Body of pancreas (tissue), 4 donors: ENCODE measurements at regions not wholly inside any gene's neighbourhood (a gene's known extent, or its start where the extent isn't known, plus 50 kb on each side); places are given as distances from the start of the nearest gene placed in this dataset.

ENCODE experiments used
- ATAC-seq: fragments of 150-250 bp; one replicate; pipeline ENCODE4 v1.9.1; 2016
- DNase-seq, 4 donors: peaks; one replicate each; pipeline ENCODE4 v3.0.0-alpha.2; 2019
- H3K27ac ChIP-seq, 4 donors: fragments of 200-600 bp; sonication (generic); 1 replicate in 3 of 4; 2 replicates in 1 of 4; pipeline versions ENCODE4 v1.5.1 to v1.6.1; 2016 to 2019; ENCODE audit warnings: mild to moderate bottlenecking in 1 of 4, mixed read lengths in 1 of 4, moderate library complexity in 1 of 4
- H3K27me3 ChIP-seq, 2 donors: fragments of 200-600 bp; sonication (generic); one replicate each; pipeline ENCODE4 v1.6.0; 2016; ENCODE audit warnings: mild to moderate bottlenecking in 1 of 2
- H3K36me3 ChIP-seq, 2 donors: fragments of 200-600 bp; sonication (generic); replicated peaks in 1 of 2; 2 replicates each; pipeline ENCODE4 v1.5.1; 2016; ENCODE audit warnings: low read depth in 2 of 2; ENCODE audit not compliant: insufficient read depth in 1 of 2
- H3K4me1 ChIP-seq: fragments of 200-600 bp; sonication (generic); one replicate; pipeline ENCODE4 v1.6.0; 2016
- H3K4me3 ChIP-seq, 2 donors: fragments of 200-600 bp; sonication (generic); 1 replicate in 1 of 2; 2 replicates in 1 of 2; pipeline ENCODE4 v1.5.1; 2016 to 2019
- H3K9me3 ChIP-seq, 3 donors: fragments of 200-600 bp; sonication (generic); 1 replicate in 2 of 3; 2 replicates in 1 of 3; pipeline ENCODE4 v1.5.1; 2016
- CTCF ChIP-seq, 7 experiments: fragments of 450-650 bp in 4 of 7; fragments of 200-600 bp in 3 of 7; sonication (generic) in 3 of 7; IDR thresholded peaks; one replicate each; pipeline ENCODE4 v1.5.1; 2016 to 2019; ENCODE audit warnings: antibody characterized with exemption in 7 of 7
- POLR2A ChIP-seq, 3 donors: fragments of 450-650 bp; IDR thresholded peaks; one replicate each; pipeline ENCODE4 v1.6.1; 2016; ENCODE audit warnings: antibody characterized with exemption in 3 of 3, mild to moderate bottlenecking in 2 of 3
- WGBS, 2 donors: methylation state at CpG; one replicate each; pipeline ENCODE4 v1.1.5; 2017; 5-methylcytosine and 5-hydroxymethylcytosine counted together
- intact Hi-C: fragments of 100-400 bp; cut with DNase I; formaldehyde crosslinking; loops from one replicate; pipeline ENCODE4 v1.15.1; 2023

GRCh38 chr16:73978407-73978784, 318.2 kb upstream of the PSMD7 start:
- no peak for DNase-seq
- WGBS, 2 donors, result 77 to 80% methylated on average over 5 of the region's 5 CpGs
- Histone ChIP-seq H3K36me3 (no peaks in the 10 kb centered on the region), H3K9me3 (no peaks in the 10 kb centered on the region), H3K4me1 (no peaks in the 10 kb centered on the region), H3K27ac (no peak overlapping the region), H3K4me3 (no peak overlapping the region), H3K27me3 (no peaks in the 10 kb centered on the region)
- TF ChIP-seq POLR2A (IDR thresholded peaks at IDR 0.05), result no peak
- no peak for TF ChIP-seq CTCF (IDR thresholded peaks at IDR 0.05)
- ATAC-seq, result no peak
- intact Hi-C loops, result no loop called here

DNA sequence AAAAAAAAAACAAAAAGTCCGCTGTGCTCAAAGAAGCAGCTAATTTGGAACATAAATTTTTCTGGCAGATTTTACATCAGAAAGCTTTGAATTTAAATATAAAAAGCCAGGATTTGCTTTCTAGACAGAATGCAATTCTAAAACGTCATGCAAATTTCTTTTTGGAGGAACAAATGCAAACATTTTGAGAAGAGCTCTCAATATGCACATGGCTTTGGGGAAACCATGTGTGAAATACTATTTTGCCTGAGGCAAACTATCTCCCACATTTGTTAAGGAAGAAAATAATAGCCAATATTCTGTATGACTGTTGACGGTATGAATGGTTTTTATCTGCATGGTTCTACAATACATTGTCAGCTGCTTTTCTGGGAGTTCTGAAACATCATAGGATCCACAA, 320.0 kb upstream of the PSMD7 start:
- no peaks in the 10 kb centered on the region for H3K36me3 ChIP-seq
- no peak for TF ChIP-seq CTCF (IDR thresholded peaks at IDR 0.05)
- no peak for TF ChIP-seq POLR2A (IDR thresholded peaks at IDR 0.05)
- ATAC-seq, result no peak
- H3K27me3 ChIP-seq, result no peaks in the 10 kb centered on the region
- intact Hi-C loops, result no loop called here
- no peaks in the 10 kb centered on the region for H3K9me3 ChIP-seq
- H3K4me3 ChIP-seq, result no peak overlapping the region
- no peaks in the 10 kb centered on the region for H3K4me1 ChIP-seq
- DNase-seq, result no peak
- WGBS, 2 donors, result 55 to 72% methylated on average over 3 of the region's 3 CpGs
- no peak overlapping the region for H3K27ac ChIP-seq

GRCh38 chr16:73973174-73973573, 323.4 kb upstream of the PSMD7 start:
- WGBS, 2 donors, result 56 to 71% methylated on average over 4 of the region's 4 CpGs
- no peak for DNase-seq
- intact Hi-C loops, result no loop called here

DNA sequence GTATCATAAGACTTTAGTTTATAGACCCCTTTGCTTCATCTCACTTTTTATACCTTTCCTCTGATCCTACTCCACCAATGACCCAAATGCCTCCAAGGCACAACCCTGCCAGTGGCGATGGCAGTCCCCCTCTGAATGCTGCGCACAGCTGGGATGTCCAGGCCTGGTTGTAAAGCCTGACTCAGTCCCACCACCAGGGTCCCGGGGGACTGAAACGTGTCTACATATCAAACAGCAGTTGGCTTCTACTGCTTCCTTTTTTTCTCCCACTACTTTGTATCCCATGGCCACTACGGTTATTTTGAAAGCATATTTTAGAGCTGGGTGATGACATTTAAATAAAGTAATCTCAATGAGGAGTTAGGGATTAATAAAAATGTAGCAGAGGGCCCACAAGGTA, 329.8 kb upstream of the PSMD7 start:
- H3K36me3 ChIP-seq, result no peaks in the 10 kb centered on the region
- 63 to 71% methylated on average over 5 of the region's 5 CpGs for WGBS, 2 donors
- no peaks in the 10 kb centered on the region for H3K9me3 ChIP-seq
- intact Hi-C loops, result no loop called here
- DNase-seq (no peak), ATAC-seq (no peak)
- H3K4me3 ChIP-seq, result no peak overlapping the region
- H3K4me1 ChIP-seq, result no peaks in the 10 kb centered on the region
- no peak overlapping the region for H3K27ac ChIP-seq
- no peaks in the 10 kb centered on the region for H3K27me3 ChIP-seq
- TF ChIP-seq CTCF (IDR thresholded peaks at IDR 0.05) (no peak), POLR2A (IDR thresholded peaks at IDR 0.05) (no peak)

More at GRCh38 chr16:73973174-73973573, 323.4 kb upstream of the PSMD7 start:
- no peaks in the 10 kb centered on the region for H3K9me3 ChIP-seq
- no peak for TF ChIP-seq POLR2A (IDR thresholded peaks at IDR 0.05)
- TF ChIP-seq CTCF (IDR thresholded peaks at IDR 0.05), result no peak
- no peak for ATAC-seq
- no peaks in the 10 kb centered on the region for H3K27me3 ChIP-seq
- H3K27ac ChIP-seq, result no peak overlapping the region
- H3K4me3 ChIP-seq, result no peak overlapping the region
- no peaks in the 10 kb centered on the region for H3K36me3 ChIP-seq
- H3K4me1 ChIP-seq, result no peaks in the 10 kb centered on the region

DNA sequence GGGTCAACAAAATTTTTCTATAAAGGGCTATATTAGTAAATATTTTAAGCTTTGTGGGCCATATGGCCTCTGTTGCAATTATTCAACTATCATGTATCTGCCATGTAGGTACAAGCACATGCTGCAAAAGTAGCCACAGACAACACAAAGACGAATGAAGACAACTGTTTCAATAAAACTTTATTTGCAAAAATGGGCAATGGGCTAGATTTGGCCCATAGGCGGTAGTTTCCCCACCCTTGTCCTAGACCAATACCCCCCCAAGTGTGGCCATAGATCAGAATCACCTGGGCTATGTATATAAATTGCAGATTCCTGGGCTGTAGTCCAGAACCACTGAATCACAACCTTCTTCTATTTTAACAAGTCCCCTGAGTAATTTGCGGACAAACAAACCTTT, 331.0 kb upstream of the PSMD7 start:
- no peak for DNase-seq

More for the DNA sequence above, 331.0 kb upstream of the PSMD7 start:
- no peaks in the 10 kb centered on the region for H3K9me3 ChIP-seq
- ATAC-seq, result no peak
- TF ChIP-seq CTCF (IDR thresholded peaks at IDR 0.05) (no peak), POLR2A (IDR thresholded peaks at IDR 0.05) (no peak)
- no peaks in the 10 kb centered on the region for H3K36me3 ChIP-seq
- intact Hi-C loops, result no loop called here
- H3K4me1 ChIP-seq, result no peaks in the 10 kb centered on the region
- 76 to 82% methylated on average over 3 of the region's 3 CpGs for WGBS, 2 donors
- no peaks in the 10 kb centered on the region for H3K27me3 ChIP-seq
- no peak overlapping the region for H3K27ac ChIP-seq
- no peak overlapping the region for H3K4me3 ChIP-seq
